CD14-positive monocyte (primary cell): ENCODE measurements at regions not wholly inside any gene's neighbourhood (a gene's known extent, or its start where the extent isn't known, plus 50 kb on each side); places are given as distances from the start of the nearest gene placed in this dataset.

ENCODE experiments used
- DNase-seq, 3 donors: peaks; one replicate each; pipeline ENCODE4 v3.0.0-alpha.2; 2011 to 2022
- H2AFZ ChIP-seq: 2 replicates; pipeline ENCODE4 v1.6.0; 2012; ENCODE audit warnings: mild to moderate bottlenecking, low read depth, low read length, inconsistent platforms; ENCODE audit not compliant: insufficient read depth, poor library complexity, severe bottlenecking
- H3K27ac ChIP-seq, 2 donors: 1 replicate in 1 of 2; 2 replicates in 1 of 2; pipeline ENCODE4 v1.5.1; 2012 to 2013; ENCODE audit warnings: low read length in 2 of 2, control low read depth in 1 of 2, inconsistent platforms in 1 of 2, low read depth in 1 of 2, mild to moderate bottlenecking in 1 of 2
- H3K27me3 ChIP-seq, 2 donors: one replicate each; pipeline versions ENCODE4 v1.6.0 to v1.6.1; 2011 to 2013; ENCODE audit warnings: low read length in 2 of 2; ENCODE audit not compliant: control insufficient read depth in 2 of 2, insufficient read depth in 2 of 2
- H3K36me3 ChIP-seq, 2 donors: replicated peaks in 1 of 2; 1 replicate in 1 of 2; 2 replicates in 1 of 2; pipeline versions ENCODE4 v1.5.1 to v1.6.1; 2012 to 2013; ENCODE audit warnings: low read length in 2 of 2, control low read depth in 1 of 2, inconsistent platforms in 1 of 2, mild to moderate bottlenecking in 1 of 2; ENCODE audit not compliant: insufficient read depth in 2 of 2, control insufficient read depth in 1 of 2
- H3K4me1 ChIP-seq, 2 donors: 1 replicate in 1 of 2; 2 replicates in 1 of 2; pipeline versions ENCODE4 v1.5.1 to v1.6.1; 2012 to 2013; ENCODE audit warnings: low read length in 2 of 2, control low read depth in 1 of 2, inconsistent platforms in 1 of 2, mild to moderate bottlenecking in 1 of 2, moderate library complexity in 1 of 2; ENCODE audit not compliant: insufficient read depth in 2 of 2, control insufficient read depth in 1 of 2
- H3K4me2 ChIP-seq: replicated peaks from 2 replicates; pipeline ENCODE3; 2012; ENCODE audit warnings: low read length, moderate library complexity, mild to moderate bottlenecking; ENCODE audit not compliant: poor library complexity, severe bottlenecking; ENCODE audit errors: extremely low read depth
- H3K4me3 ChIP-seq, 3 experiments: fragments of 200-600 bp in 1 of 3; sonication (generic) in 1 of 3; replicated peaks in 1 of 3; 1 replicate in 2 of 3; 2 replicates in 1 of 3; pipeline ENCODE4 v1.5.1; 2011 to 2013; ENCODE audit warnings: low read length in 3 of 3, mild to moderate bottlenecking in 3 of 3, control low read depth in 2 of 3, low read depth in 2 of 3, inconsistent platforms in 1 of 3, moderate library complexity in 1 of 3
- H3K79me2 ChIP-seq: 2 replicates; pipeline ENCODE4 v1.6.0; 2012; ENCODE audit warnings: mild to moderate bottlenecking, control low read depth, inconsistent platforms, low read length, moderate library complexity; ENCODE audit not compliant: insufficient read depth
- H3K9ac ChIP-seq: 2 replicates; pipeline ENCODE4 v1.6.0; 2017; ENCODE audit warnings: low read length, mild to moderate bottlenecking; ENCODE audit not compliant: insufficient read depth, poor library complexity, severe bottlenecking
- H3K9me3 ChIP-seq, 2 donors: replicated peaks in 1 of 2; 1 replicate in 1 of 2; 2 replicates in 1 of 2; pipeline versions ENCODE4 v1.5.1 to v1.6.1; 2012 to 2013; ENCODE audit warnings: low read length in 2 of 2, control low read depth in 1 of 2; ENCODE audit not compliant: control insufficient read depth in 1 of 2, insufficient read depth in 1 of 2
- H4K20me1 ChIP-seq: 2 replicates; pipeline ENCODE4 v1.6.0; 2012; ENCODE audit warnings: mild to moderate bottlenecking, low read length, control low read depth, moderate library complexity; ENCODE audit not compliant: insufficient read depth
- H3K27ac Mint-ChIP-seq, 7 donors: one replicate each; pipeline ENCODE4 v1.8.0; 2020; ENCODE audit warnings: mild to moderate bottlenecking in 7 of 7, mixed read lengths in 7 of 7, moderate library complexity in 6 of 7, inconsistent platforms in 2 of 7
- H3K27me3 Mint-ChIP-seq, 3 donors: one replicate each; pipeline ENCODE4 v1.8.0; 2021 to 2022; ENCODE audit warnings: low read depth in 3 of 3, mild to moderate bottlenecking in 3 of 3, mixed read lengths in 3 of 3, moderate library complexity in 3 of 3, inconsistent platforms in 1 of 3
- H3K36me3 Mint-ChIP-seq, 2 donors: one replicate each; pipeline ENCODE4 v1.8.0; 2020; ENCODE audit warnings: mixed read lengths in 2 of 2, inconsistent platforms in 1 of 2, mild to moderate bottlenecking in 1 of 2
- H3K4me1 Mint-ChIP-seq: one replicate; pipeline ENCODE4 v1.8.0; 2020; ENCODE audit warnings: mild to moderate bottlenecking, mixed read lengths
- H3K4me3 Mint-ChIP-seq, 2 donors: one replicate each; pipeline ENCODE4 v1.8.0; 2020; ENCODE audit warnings: mild to moderate bottlenecking in 2 of 2, mixed read lengths in 2 of 2, moderate library complexity in 1 of 2
- H3K9me3 Mint-ChIP-seq, 7 donors: one replicate each; pipeline ENCODE4 v1.8.0; 2020 to 2022; ENCODE audit warnings: mixed read lengths in 7 of 7, mild to moderate bottlenecking in 6 of 7, moderate library complexity in 6 of 7, inconsistent platforms in 2 of 7
- WGBS: methylation state at CpG from one replicate; pipeline ENCODE4 v1.1.5; 2013; ENCODE audit warnings: missing lambda C conversion rate; ENCODE audit not compliant: insufficient coverage; 5-methylcytosine and 5-hydroxymethylcytosine counted together
- intact Hi-C, 2 donors: fragments of 100-400 bp; cut with micrococcal nuclease; formaldehyde crosslinking; loops; one replicate each; pipeline versions ENCODE4 v1.15.0 to v1.15.1; 2023
- TF ChIP-seq, protein P1 (sequence below): fragments of 200-600 bp; IDR thresholded peaks from one replicate; pipeline ENCODE4 v1.8.0; 2022; ENCODE audit warnings: antibody characterized with exemption, mild to moderate bottlenecking

DNA sequence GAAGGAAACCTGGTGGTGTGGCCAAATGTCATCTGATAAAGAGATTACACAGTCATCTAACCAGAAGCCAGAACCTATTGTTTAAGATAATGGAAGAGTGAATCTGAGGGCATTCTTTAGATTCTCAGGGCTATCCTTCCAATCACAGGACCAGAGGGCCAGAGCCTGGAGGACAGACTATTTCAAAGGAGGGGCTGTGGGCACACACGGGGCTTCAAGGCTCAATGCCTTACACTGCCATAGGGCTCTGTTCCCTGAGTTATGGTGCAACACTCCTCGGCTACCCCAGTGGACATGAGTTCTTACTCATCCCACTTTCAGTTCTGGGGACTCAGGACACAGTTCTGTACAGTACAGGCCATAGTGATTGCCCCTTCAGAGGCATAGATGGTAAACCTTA lies 343.9 kb upstream of the ALCAM start:
- H3K9me3 ChIP-seq: peaks cover 2 to 5% of the 10 kb centered on the region in 2 donors
- Mint-ChIP-seq H3K36me3 (no peaks in the 10 kb centered on the region), H3K27me3 (no peaks in the 10 kb centered on the region), H3K4me3 (no peak overlapping the region), H3K4me1 (no peaks in the 10 kb centered on the region), H3K27ac (no peak overlapping the region), H3K9me3 (peaks cover 0 to 13% (median 2%) of the 10 kb centered on the region in 7 donors)
- no peaks in the 10 kb centered on the region for H3K36me3 ChIP-seq
- 79% methylated on average over 2 of the region's 2 CpGs for WGBS
- H3K79me2 ChIP-seq: no peaks in the 10 kb centered on the region
- intact Hi-C loops: no loop called here
- no peaks in the 10 kb centered on the region for H4K20me1 ChIP-seq
- H3K4me2 ChIP-seq: no peak overlapping the region
- no peaks in the 10 kb centered on the region for H3K4me1 ChIP-seq
- no peak overlapping the region for H2AFZ ChIP-seq
- no peak overlapping the region for H3K4me3 ChIP-seq
- no peaks in the 10 kb centered on the region for H3K27me3 ChIP-seq
- H3K9ac ChIP-seq: no peak overlapping the region
- DNase-seq: no peak
- H3K27ac ChIP-seq: no peak overlapping the region
- TF ChIP-seq, protein P1, sequence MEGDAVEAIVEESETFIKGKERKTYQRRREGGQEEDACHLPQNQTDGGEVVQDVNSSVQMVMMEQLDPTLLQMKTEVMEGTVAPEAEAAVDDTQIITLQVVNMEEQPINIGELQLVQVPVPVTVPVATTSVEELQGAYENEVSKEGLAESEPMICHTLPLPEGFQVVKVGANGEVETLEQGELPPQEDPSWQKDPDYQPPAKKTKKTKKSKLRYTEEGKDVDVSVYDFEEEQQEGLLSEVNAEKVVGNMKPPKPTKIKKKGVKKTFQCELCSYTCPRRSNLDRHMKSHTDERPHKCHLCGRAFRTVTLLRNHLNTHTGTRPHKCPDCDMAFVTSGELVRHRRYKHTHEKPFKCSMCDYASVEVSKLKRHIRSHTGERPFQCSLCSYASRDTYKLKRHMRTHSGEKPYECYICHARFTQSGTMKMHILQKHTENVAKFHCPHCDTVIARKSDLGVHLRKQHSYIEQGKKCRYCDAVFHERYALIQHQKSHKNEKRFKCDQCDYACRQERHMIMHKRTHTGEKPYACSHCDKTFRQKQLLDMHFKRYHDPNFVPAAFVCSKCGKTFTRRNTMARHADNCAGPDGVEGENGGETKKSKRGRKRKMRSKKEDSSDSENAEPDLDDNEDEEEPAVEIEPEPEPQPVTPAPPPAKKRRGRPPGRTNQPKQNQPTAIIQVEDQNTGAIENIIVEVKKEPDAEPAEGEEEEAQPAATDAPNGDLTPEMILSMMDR: no peak

DNA sequence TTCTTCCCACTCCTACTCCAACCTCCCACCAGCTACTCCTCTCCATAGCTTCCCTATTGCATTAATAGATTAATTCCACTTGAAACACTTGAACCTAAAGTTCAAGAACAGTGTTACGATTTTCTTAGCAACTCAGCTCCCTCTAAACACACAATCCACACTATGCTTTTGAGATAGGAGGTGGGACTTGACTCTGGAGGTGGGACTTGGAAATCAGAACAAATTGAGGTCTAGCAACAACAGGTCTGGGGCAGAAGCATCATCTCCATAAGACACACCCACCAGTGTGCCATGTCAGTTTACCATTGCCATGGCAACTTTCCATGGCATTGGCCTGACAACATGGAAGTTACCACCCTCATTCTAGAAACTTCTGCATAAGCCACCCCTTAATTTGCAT lies 336.5 kb upstream of the ALCAM start:
- intact Hi-C loops: no loop called here
- DNase-seq: no peak
- Mint-ChIP-seq H3K27me3 (no peaks in the 10 kb centered on the region), H3K9me3 (peaks cover 0 to 13% (median 2%) of the 10 kb centered on the region in 7 donors), H3K4me3 (no peak overlapping the region), H3K27ac (no peak overlapping the region), H3K4me1 (no peaks in the 10 kb centered on the region), H3K36me3 (no peaks in the 10 kb centered on the region)
- no peaks in the 10 kb centered on the region for H3K36me3 ChIP-seq
- no peak overlapping the region for H3K27ac ChIP-seq
- H2AFZ ChIP-seq: no peak overlapping the region
- no peak overlapping the region for H3K4me3 ChIP-seq
- no peaks in the 10 kb centered on the region for H3K27me3 ChIP-seq
- no peaks in the 10 kb centered on the region for H3K79me2 ChIP-seq
- no peaks in the 10 kb centered on the region for H3K4me1 ChIP-seq
- WGBS: no CpG with 5 or more reads among the region's 1 CpG
- H3K9ac ChIP-seq: no peak overlapping the region
- TF ChIP-seq, protein P1: no peak
- H4K20me1 ChIP-seq: no peaks in the 10 kb centered on the region
- no peak overlapping the region for H3K4me2 ChIP-seq
- H3K9me3 ChIP-seq: peaks cover 3 to 5% of the 10 kb centered on the region in 2 donors
